HepG2 (cell line): ENCODE measurements at regions not wholly inside any gene's neighbourhood (a gene's known extent, or its start where the extent isn't known, plus 50 kb on each side); places are given as distances from the start of the nearest gene placed in this dataset.

ENCODE experiments used
- ATAC-seq: fragments of 200-7000 bp; cut with Tn5 transposase; 3 replicates; pipeline ENCODE4 v1.9.1; 2020; ENCODE audit warnings: mild to moderate bottlenecking, moderate library complexity
- BruUV-seq: library from RNA; stranded (reverse); fragments of 400-500 nt; replicated peaks from 2 replicates; lab custom pipeline; 2021; lab: Mats Ljungman, UMichigan
- CTCF ChIA-PET: fragments of 300-600 bp; formaldehyde crosslinking; extraction: SDS; loops from one replicate; lab custom pipeline; 2021; ENCODE audit warnings: low total read pairs, inconsistent platforms, low intra/inter-chr PET ratio; lab: Yijun Ruan, JAX
- POLR2A ChIA-PET: fragments of 350-600 bp; sonication (Branson Sonifier 250); formaldehyde crosslinking; loops from one replicate; lab custom pipeline; 2020; ENCODE audit warnings: antibody characterized with exemption, inconsistent platforms; lab: Yijun Ruan, JAX
- DNase-seq: peaks from one replicate; pipeline ENCODE4 v3.0.0-alpha.2; 2015; ENCODE audit warnings: low spot score
- FAIRE-seq: peaks from 3 replicates; lab custom pipeline; 2011; peaks lifted over from hg19 to GRCh38; lab: Jason Lieb, UNC
- H2AFZ ChIP-seq: one replicate; pipeline ENCODE4 v1.6.1; 2011; ENCODE audit warnings: low read length, inconsistent platforms
- H3K27ac ChIP-seq: fragments of 300-600 bp; 3 replicates; pipeline ENCODE4 v1.8.0; 2011; ENCODE audit warnings: mixed run types, mild to moderate bottlenecking, mixed read lengths, low read length, inconsistent platforms; ENCODE audit not compliant: insufficient read depth; ENCODE audit errors: extremely low read length
- H3K27me3 ChIP-seq, 2 experiments: fragments of 200-600 bp in 1 of 2; 2 replicates in 1 of 2; 3 replicates in 1 of 2; pipeline versions ENCODE4 v1.6.0 to v1.8.0; 2011; ENCODE audit warnings: low read length in 2 of 2, mild to moderate bottlenecking in 2 of 2, moderate library complexity in 2 of 2, inconsistent platforms in 1 of 2; ENCODE audit not compliant: insufficient read depth in 2 of 2, control insufficient read depth in 1 of 2
- H3K36me3 ChIP-seq, 2 experiments: fragments of 200-600 bp in 1 of 2; replicated peaks in 1 of 2; 2 replicates in 1 of 2; 3 replicates in 1 of 2; pipeline versions ENCODE4 v1.5.1 to v1.8.0; 2011; ENCODE audit warnings: low read length in 2 of 2, inconsistent platforms in 1 of 2; ENCODE audit not compliant: insufficient read depth in 2 of 2, control insufficient read depth in 1 of 2
- H3K4me1 ChIP-seq: 2 replicates; pipeline ENCODE4 v1.5.1; 2012; ENCODE audit warnings: low read length, inconsistent platforms; ENCODE audit not compliant: insufficient read depth
- H3K4me2 ChIP-seq: 2 replicates; pipeline ENCODE4 v1.6.0; 2011; ENCODE audit warnings: low read depth, low read length, inconsistent platforms
- H3K4me3 ChIP-seq, 3 experiments: fragments of 200-600 bp in 1 of 3; sonication (generic), shearing (Covaris generic) in 1 of 3; replicated peaks in 1 of 3; 2 replicates each; pipeline ENCODE4 v1.5.1; 2011 to 2016; ENCODE audit warnings: low read length in 3 of 3, inconsistent platforms in 2 of 3, low read depth in 2 of 3, mild to moderate bottlenecking in 2 of 3, control low read depth in 1 of 3, mixed read lengths in 1 of 3; ENCODE audit not compliant: insufficient read depth in 1 of 3
- H3K79me2 ChIP-seq: one replicate; pipeline ENCODE4 v1.6.1; 2011; ENCODE audit warnings: low read length, inconsistent platforms; ENCODE audit not compliant: insufficient read depth
- H3K9ac ChIP-seq: 2 replicates; pipeline ENCODE4 v1.6.0; 2011; ENCODE audit warnings: mild to moderate bottlenecking, low read depth, low read length, inconsistent platforms; ENCODE audit not compliant: insufficient read depth
- H3K9me3 ChIP-seq: 2 replicates; pipeline ENCODE4 v1.5.1; 2012; ENCODE audit warnings: mild to moderate bottlenecking, low read length
- H4K20me1 ChIP-seq: 2 replicates; pipeline ENCODE4 v1.6.0; 2011; ENCODE audit warnings: inconsistent platforms, mild to moderate bottlenecking, low read length, moderate library complexity; ENCODE audit not compliant: insufficient read depth
- ATM ChIP-seq: fragments of 450-650 bp; IDR thresholded peaks from 2 replicates; pipeline ENCODE4 v1.7.1; 2017; ENCODE audit warnings: mild to moderate bottlenecking, borderline replicate concordance
- GATAD1 ChIP-seq: IDR thresholded peaks from 2 replicates; pipeline ENCODE4 v1.6.1; 2016; ENCODE audit warnings: missing genetic modification reagents, missing compliant biosample characterization
- IKZF1 ChIP-seq: fragments of 450-650 bp; IDR thresholded peaks from 2 replicates; pipeline ENCODE4 v1.7.1; 2016
- IRF9 ChIP-seq: sonication (generic); formaldehyde crosslinking; IDR thresholded peaks from 2 replicates; pipeline ENCODE4 v1.8.0; 2022; ENCODE audit warnings: missing genetic modification reagents, mild to moderate bottlenecking, borderline replicate concordance
- KDM4B ChIP-seq: sonication (generic); formaldehyde crosslinking; IDR thresholded peaks from 2 replicates; pipeline ENCODE4 v1.4.0; 2020; ENCODE audit warnings: missing genetic modification reagents
- MED8 ChIP-seq: sonication (generic); formaldehyde crosslinking; IDR thresholded peaks from 2 replicates; pipeline ENCODE4 v1.8.1; 2023; ENCODE audit warnings: mild to moderate bottlenecking, missing genetic modification reagents; ENCODE audit not compliant: insufficient replicate concordance
- MLLT10 ChIP-seq: sonication (generic); formaldehyde crosslinking; IDR thresholded peaks from 2 replicates; pipeline ENCODE4 v1.4.0; 2020; ENCODE audit warnings: missing genetic modification reagents
- PAX8 ChIP-seq: sonication (generic); formaldehyde crosslinking; IDR thresholded peaks from 2 replicates; pipeline ENCODE4 v1.8.0; 2022; ENCODE audit warnings: mild to moderate bottlenecking, missing genetic modification reagents, borderline replicate concordance
- PHF20 ChIP-seq: sonication (generic); formaldehyde crosslinking; IDR thresholded peaks from 2 replicates; pipeline ENCODE4 v1.5.0; 2020; ENCODE audit warnings: mild to moderate bottlenecking, missing genetic modification reagents
- RFX1 ChIP-seq: fragments of 450-650 bp; IDR thresholded peaks from 2 replicates; pipeline ENCODE4 v1.6.1; 2017
- TBP ChIP-seq: sonication (generic); formaldehyde crosslinking; IDR thresholded peaks from 2 replicates; pipeline ENCODE4 v1.5.0; 2020; ENCODE audit warnings: missing genetic modification reagents
- ZBTB44 ChIP-seq: sonication (generic); formaldehyde crosslinking; IDR thresholded peaks from 2 replicates; pipeline ENCODE4 v1.4.0; 2020; ENCODE audit warnings: missing genetic modification reagents
- ZNF225 ChIP-seq: sonication (generic); formaldehyde crosslinking; IDR thresholded peaks from 2 replicates; pipeline ENCODE4 v1.4.0; 2020; ENCODE audit warnings: mild to moderate bottlenecking, missing genetic modification reagents
- ZNF232 ChIP-seq: sonication (generic); formaldehyde crosslinking; IDR thresholded peaks from 2 replicates; pipeline ENCODE4 v1.4.0; 2020; ENCODE audit warnings: missing genetic modification reagents, borderline replicate concordance
- in situ Hi-C: cut with HindIII; loops from 2 replicates; pipeline ENCODE4 v1.10.0; 2017; ENCODE audit warnings: low pct_unique_long_range_greater_than_20kb; ENCODE audit not compliant: extremely low pct_ligation_motif_present
- intact Hi-C: fragments of 100-400 bp; cut with micrococcal nuclease; formaldehyde crosslinking; loops from one replicate; pipeline ENCODE4 v1.10.0; 2022; ENCODE audit not compliant: unreplicated experiment
- TF ChIP-seq, protein P1 (sequence below): IDR thresholded peaks from 2 replicates; pipeline ENCODE4 v1.6.1; 2012; ENCODE audit warnings: inconsistent platforms
- TF ChIP-seq, protein P2 (sequence below): sonication (generic); formaldehyde crosslinking; IDR thresholded peaks from 2 replicates; pipeline ENCODE4 v1.8.1; 2022; ENCODE audit warnings: mild to moderate bottlenecking, missing genetic modification reagents

DNA sequence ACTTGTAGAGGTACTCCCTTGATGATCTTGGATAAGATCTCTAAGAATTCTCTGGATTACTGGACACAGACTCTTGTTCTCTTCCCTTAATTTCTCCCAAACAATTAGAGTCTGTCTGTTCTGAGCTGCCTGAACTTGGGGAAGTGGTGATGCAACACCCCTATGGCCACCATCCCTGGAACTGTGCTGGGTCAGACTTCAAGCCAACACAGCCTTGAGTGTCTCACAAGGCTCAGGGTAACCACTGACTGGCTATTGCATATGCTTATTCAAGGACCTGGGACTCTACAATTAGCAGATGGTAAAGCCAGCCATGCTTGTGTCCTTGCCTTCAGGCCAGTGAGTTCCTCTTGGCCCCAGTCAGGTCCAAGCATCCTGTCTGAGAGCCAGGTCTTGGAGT is 504.5 kb downstream of the MAN2A1 start:
- in situ Hi-C loops: no loop called here
- no peaks in the 10 kb centered on the region for H3K27me3 ChIP-seq
- no peak overlapping the region for H3K9ac ChIP-seq
- no peaks in the 10 kb centered on the region for H3K36me3 ChIP-seq
- H3K4me1 ChIP-seq: no peaks in the 10 kb centered on the region
- no TSS peak for BruUV-seq
- ChIA-PET CTCF (no interaction called here), POLR2A (no interaction called here)
- H3K4me2 ChIP-seq: no peak overlapping the region
- TF ChIP-seq ZBTB44 (CRISPR knock-in tag) (no peak), IRF9 (CRISPR knock-in tag) (no peak), ATM (no peak), GATAD1 (CRISPR knock-in tag) (no peak), ZNF232 (CRISPR knock-in tag) (no peak), KDM4B (CRISPR knock-in tag) (no peak), RFX1 (no peak), MED8 (CRISPR knock-in tag) (no peak), MLLT10 (CRISPR knock-in tag) (no peak), PAX8 (CRISPR knock-in tag) (no peak), IKZF1 (no peak), TBP (no peak), ZNF225 (CRISPR knock-in tag) (no peak), PHF20 (CRISPR knock-in tag) (no peak)
- TF ChIP-seq, protein P1, sequence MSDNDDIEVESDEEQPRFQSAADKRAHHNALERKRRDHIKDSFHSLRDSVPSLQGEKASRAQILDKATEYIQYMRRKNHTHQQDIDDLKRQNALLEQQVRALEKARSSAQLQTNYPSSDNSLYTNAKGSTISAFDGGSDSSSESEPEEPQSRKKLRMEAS: no peak
- TF ChIP-seq, protein P2, sequence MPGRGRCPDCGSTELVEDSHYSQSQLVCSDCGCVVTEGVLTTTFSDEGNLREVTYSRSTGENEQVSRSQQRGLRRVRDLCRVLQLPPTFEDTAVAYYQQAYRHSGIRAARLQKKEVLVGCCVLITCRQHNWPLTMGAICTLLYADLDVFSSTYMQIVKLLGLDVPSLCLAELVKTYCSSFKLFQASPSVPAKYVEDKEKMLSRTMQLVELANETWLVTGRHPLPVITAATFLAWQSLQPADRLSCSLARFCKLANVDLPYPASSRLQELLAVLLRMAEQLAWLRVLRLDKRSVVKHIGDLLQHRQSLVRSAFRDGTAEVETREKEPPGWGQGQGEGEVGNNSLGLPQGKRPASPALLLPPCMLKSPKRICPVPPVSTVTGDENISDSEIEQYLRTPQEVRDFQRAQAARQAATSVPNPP: no peak
- intact Hi-C loops: no loop called here
- DNase-seq (no peak), ATAC-seq (no peak), FAIRE-seq (no peak)
- H3K27ac ChIP-seq: no peak overlapping the region
- H4K20me1 ChIP-seq: no peaks in the 10 kb centered on the region
- no peak overlapping the region for H2AFZ ChIP-seq
- no peak overlapping the region for H3K4me3 ChIP-seq
- H3K9me3 ChIP-seq: no peaks in the 10 kb centered on the region
- no peaks in the 10 kb centered on the region for H3K79me2 ChIP-seq
